ENCODE measurements at regions not wholly inside any gene's neighbourhood (a gene's known extent, or its start where the extent isn't known, plus 50 kb on each side); places are given as distances from the start of the nearest gene placed in this dataset.

DNA sequence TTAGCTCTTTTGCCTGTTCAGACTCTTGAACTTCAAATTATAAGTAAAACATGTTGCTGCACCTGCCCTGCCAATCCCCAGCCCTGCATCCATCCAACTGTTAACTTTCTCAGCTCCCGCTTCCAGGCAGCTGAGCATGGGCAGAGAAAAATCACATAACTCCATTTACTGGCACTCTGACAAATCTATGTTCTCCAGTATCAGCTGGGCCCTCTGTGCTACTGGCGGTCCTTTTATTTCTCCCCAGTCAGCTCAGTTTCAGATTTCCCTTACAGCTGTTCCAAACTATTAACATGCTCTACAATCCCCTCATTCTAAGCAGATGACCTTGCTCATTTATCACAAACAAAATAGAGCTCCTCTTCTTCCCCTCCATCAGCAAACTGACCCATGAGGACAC, 240.4 kb upstream of the TET2 start (continued):
- TF ChIP-seq, protein P1, sequence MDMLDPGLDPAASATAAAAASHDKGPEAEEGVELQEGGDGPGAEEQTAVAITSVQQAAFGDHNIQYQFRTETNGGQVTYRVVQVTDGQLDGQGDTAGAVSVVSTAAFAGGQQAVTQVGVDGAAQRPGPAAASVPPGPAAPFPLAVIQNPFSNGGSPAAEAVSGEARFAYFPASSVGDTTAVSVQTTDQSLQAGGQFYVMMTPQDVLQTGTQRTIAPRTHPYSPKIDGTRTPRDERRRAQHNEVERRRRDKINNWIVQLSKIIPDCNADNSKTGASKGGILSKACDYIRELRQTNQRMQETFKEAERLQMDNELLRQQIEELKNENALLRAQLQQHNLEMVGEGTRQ (IDR thresholded peaks at IDR 0.05; ENCODE audit: borderline replicate concordance, low read depth, low read length), result no peak
- TF ChIP-seq HDAC2 (IDR thresholded peaks at IDR 0.05) (no peak), JUNB (IDR thresholded peaks at IDR 0.05) (no peak), PAX5 (IDR thresholded peaks at IDR 0.05; ENCODE audit: borderline replicate concordance, low read depth, low read length) (no peak), HDGF (IDR thresholded peaks at IDR 0.05) (no peak), GATAD2B (conservative IDR thresholded peaks at IDR 0.05; ENCODE audit: low read depth) (no peak)
- TF ChIP-seq, protein P2, sequence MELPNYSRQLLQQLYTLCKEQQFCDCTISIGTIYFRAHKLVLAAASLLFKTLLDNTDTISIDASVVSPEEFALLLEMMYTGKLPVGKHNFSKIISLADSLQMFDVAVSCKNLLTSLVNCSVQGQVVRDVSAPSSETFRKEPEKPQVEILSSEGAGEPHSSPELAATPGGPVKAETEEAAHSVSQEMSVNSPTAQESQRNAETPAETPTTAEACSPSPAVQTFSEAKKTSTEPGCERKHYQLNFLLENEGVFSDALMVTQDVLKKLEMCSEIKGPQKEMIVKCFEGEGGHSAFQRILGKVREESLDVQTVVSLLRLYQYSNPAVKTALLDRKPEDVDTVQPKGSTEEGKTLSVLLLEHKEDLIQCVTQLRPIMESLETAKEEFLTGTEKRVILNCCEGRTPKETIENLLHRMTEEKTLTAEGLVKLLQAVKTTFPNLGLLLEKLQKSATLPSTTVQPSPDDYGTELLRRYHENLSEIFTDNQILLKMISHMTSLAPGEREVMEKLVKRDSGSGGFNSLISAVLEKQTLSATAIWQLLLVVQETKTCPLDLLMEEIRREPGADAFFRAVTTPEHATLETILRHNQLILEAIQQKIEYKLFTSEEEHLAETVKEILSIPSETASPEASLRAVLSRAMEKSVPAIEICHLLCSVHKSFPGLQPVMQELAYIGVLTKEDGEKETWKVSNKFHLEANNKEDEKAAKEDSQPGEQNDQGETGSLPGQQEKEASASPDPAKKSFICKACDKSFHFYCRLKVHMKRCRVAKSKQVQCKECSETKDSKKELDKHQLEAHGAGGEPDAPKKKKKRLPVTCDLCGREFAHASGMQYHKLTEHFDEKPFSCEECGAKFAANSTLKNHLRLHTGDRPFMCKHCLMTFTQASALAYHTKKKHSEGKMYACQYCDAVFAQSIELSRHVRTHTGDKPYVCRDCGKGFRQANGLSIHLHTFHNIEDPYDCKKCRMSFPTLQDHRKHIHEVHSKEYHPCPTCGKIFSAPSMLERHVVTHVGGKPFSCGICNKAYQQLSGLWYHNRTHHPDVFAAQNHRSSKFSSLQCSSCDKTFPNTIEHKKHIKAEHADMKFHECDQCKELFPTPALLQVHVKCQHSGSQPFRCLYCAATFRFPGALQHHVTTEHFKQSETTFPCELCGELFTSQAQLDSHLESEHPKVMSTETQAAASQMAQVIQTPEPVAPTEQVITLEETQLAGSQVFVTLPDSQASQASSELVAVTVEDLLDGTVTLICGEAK (IDR thresholded peaks at IDR 0.05; ENCODE audit: borderline replicate concordance), result no peak

DNA sequence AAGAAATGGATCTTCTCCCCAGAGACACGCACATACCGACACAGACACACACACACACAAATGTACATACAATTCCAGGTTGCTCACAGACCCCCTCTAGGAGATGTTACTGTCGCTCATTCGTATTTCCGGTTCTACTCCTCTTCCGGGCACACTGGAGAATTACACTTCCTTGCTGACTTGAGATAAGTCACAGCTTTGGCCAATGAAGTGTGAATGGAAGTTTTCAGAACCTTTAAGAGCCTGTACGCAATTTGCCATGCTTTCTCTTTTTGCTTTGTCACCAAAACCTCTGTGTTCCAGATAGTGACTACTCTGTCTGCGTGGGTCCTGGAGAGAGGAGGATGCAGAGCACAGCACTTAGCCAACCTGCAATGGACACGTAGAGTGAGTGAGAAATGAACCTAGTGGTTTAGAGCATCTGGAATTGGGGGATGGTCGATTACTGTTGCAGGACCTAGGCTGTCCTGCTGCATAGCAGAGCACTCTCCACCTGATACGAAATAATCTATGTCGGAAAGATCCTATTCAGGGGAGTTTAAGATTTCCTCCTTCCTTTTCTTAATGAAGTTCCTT, 239.5 kb upstream of the TET2 start:
- Histone ChIP-seq H3K9ac (ENCODE audit: control insufficient read depth, insufficient read depth, low read length) (no peak overlapping the region), H2AFZ (ENCODE audit: control insufficient read depth, low read depth, low read length) (no peak overlapping the region; the same call in 1 of the 2 replicates), H3K79me2 (ENCODE audit: control insufficient read depth, insufficient read depth, low read length) (no peaks in the 10 kb centered on the region), H3K9me3 (replicated peaks; ENCODE audit: control insufficient read depth, insufficient read depth, low read length) (no peaks in the 10 kb centered on the region; the same call in 1 of the 3 replicates), H3K4me2 (ENCODE audit: control insufficient read depth, insufficient read depth) (no peak overlapping the region), H4K20me1 (ENCODE audit: control insufficient read depth, insufficient read depth) (no peaks in the 10 kb centered on the region), H3K36me3 (ENCODE audit: control insufficient read depth in 2 of 2, insufficient read depth in 2 of 2, low read length in 1 of 2) (no peaks in the 10 kb centered on the region), H3K27ac (ENCODE audit: control insufficient read depth, insufficient read depth) (no peak overlapping the region), H3K4me1 (ENCODE audit: control insufficient read depth, insufficient read depth, low read length) (no peaks in the 10 kb centered on the region), H3K27me3 (replicated peaks in 1 of 2; ENCODE audit: control insufficient read depth in 2 of 2, insufficient read depth in 2 of 2, low read length in 1 of 2) (no peaks in the 10 kb centered on the region), H3K4me3 (no peak overlapping the region)
- in situ Hi-C loops (cut with MboI) (no loop called here), intact Hi-C loops (cut with micrococcal nuclease; ENCODE audit: unreplicated experiment) (no loop called here)
- 88% methylated on average over 12 of the region's 12 CpGs for WGBS (ENCODE audit: insufficient coverage, insufficient replicate concordance, low lambda C conversion rate, missing lambda C conversion rate)
- ChIA-PET POLR2A (no interaction called here), SMC1A (ENCODE audit: uncharacterized antibody, unreplicated experiment) (interaction anchor here (1.4 kb wide), 1 partner anchor 157 kb away, joined by 3 read pairs; no protein-coding TSS in a partner anchor), CTCF (interaction anchor here (0.6 to 1.3 kb wide), 2 partner anchors 17 to 24 kb away, joined by 3 to 4 read pairs; no protein-coding TSS in a partner anchor), RAD21 (ENCODE audit: unreplicated experiment) (no interaction called here)
- no peak for DNase-seq (ENCODE audit: low read depth, low spot score)
- FAIRE-seq, result no peak
- no peak for ATAC-seq
- no TSS peak for BruUV-seq (replicated peaks)
- TF ChIP-seq NFIC (IDR thresholded peaks at IDR 0.05; ENCODE audit: low read depth, low read length) (no peak), KLF5 (IDR thresholded peaks at IDR 0.05; ENCODE audit: partially characterized antibody) (no peak), TARDBP (IDR thresholded peaks at IDR 0.05; ENCODE audit: borderline replicate concordance) (no peak), PML (IDR thresholded peaks at IDR 0.05; ENCODE audit: low read length) (no peak), POLR2AphosphoS2 (IDR thresholded peaks at IDR 0.05; ENCODE audit: low read depth, low read length) (no peak), BCL11A (IDR thresholded peaks at IDR 0.05; ENCODE audit: low read depth, low read length) (no peak), RAD21 (IDR thresholded peaks at IDR 0.05; ENCODE audit: insufficient read depth, low read depth, low read length) (no peak), SMAD1 (IDR thresholded peaks at IDR 0.05; ENCODE audit: low read depth, partially characterized antibody) (no peak), YBX1 (IDR thresholded peaks at IDR 0.05) (no peak), HDAC2 (IDR thresholded peaks at IDR 0.05) (no peak), BHLHE40 (IDR thresholded peaks at IDR 0.05; ENCODE audit: borderline replicate concordance in 1 of 2, low read depth in 2 of 2, low read length in 1 of 2) (no peak), RFX5 (IDR thresholded peaks at IDR 0.05; ENCODE audit: low read depth, low read length) (no peak), CHD1 (IDR thresholded peaks at IDR 0.05; ENCODE audit: low read depth, low read length) (no peak)
- TF ChIP-seq, protein P3, sequence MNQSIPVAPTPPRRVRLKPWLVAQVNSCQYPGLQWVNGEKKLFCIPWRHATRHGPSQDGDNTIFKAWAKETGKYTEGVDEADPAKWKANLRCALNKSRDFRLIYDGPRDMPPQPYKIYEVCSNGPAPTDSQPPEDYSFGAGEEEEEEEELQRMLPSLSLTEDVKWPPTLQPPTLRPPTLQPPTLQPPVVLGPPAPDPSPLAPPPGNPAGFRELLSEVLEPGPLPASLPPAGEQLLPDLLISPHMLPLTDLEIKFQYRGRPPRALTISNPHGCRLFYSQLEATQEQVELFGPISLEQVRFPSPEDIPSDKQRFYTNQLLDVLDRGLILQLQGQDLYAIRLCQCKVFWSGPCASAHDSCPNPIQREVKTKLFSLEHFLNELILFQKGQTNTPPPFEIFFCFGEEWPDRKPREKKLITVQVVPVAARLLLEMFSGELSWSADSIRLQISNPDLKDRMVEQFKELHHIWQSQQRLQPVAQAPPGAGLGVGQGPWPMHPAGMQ (IDR thresholded peaks at IDR 0.05; ENCODE audit: borderline replicate concordance), result no peak

Measured in GM12878 (cell line).